ENCODE measurements at regions not wholly inside any gene's neighbourhood (a gene's known extent, or its start where the extent isn't known, plus 50 kb on each side); places are given as distances from the start of the nearest gene placed in this dataset.
"Not testable (repeated sequence)": the region's sequence is repeated elsewhere in the genome, so short reads cannot be mapped to it uniquely, and the experiment has no call there.

- Histone ChIP-seq H3K36me3 (no peaks in the 10 kb centered on the region), H3K4me1 (no peaks in the 10 kb centered on the region), H3K27ac (no peak overlapping the region), H3K27me3 (no peaks in the 10 kb centered on the region), H3K4me3 (no peak overlapping the region), H3K9me3 (no peaks in the 10 kb centered on the region)
- TF ChIP-seq, protein P1, sequence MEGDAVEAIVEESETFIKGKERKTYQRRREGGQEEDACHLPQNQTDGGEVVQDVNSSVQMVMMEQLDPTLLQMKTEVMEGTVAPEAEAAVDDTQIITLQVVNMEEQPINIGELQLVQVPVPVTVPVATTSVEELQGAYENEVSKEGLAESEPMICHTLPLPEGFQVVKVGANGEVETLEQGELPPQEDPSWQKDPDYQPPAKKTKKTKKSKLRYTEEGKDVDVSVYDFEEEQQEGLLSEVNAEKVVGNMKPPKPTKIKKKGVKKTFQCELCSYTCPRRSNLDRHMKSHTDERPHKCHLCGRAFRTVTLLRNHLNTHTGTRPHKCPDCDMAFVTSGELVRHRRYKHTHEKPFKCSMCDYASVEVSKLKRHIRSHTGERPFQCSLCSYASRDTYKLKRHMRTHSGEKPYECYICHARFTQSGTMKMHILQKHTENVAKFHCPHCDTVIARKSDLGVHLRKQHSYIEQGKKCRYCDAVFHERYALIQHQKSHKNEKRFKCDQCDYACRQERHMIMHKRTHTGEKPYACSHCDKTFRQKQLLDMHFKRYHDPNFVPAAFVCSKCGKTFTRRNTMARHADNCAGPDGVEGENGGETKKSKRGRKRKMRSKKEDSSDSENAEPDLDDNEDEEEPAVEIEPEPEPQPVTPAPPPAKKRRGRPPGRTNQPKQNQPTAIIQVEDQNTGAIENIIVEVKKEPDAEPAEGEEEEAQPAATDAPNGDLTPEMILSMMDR (IDR thresholded peaks at IDR 0.05) = no peak
- TF ChIP-seq POLR2A (IDR thresholded peaks at IDR 0.05) (no peak), POLR2AphosphoS5 (IDR thresholded peaks at IDR 0.05; ENCODE audit: insufficient read depth in 1 of 2, low read depth in 1 of 2) (no peak)
- intact Hi-C loops (cut with DNase I) = no loop called here
- no peak for DNase-seq (ENCODE audit: extremely low spot score in 2 of 2)
These were observed 289.1 kb upstream of the EYS start for GRCh38 chr6:65996096-65996495.

- Histone ChIP-seq H3K4me1 (no peaks in the 10 kb centered on the region), H3K27ac (no peak overlapping the region), H3K9me3 (no peaks in the 10 kb centered on the region), H3K36me3 (no peaks in the 10 kb centered on the region), H3K4me3 (no peak overlapping the region), H3K27me3 (no peaks in the 10 kb centered on the region)
- DNase-seq (ENCODE audit: extremely low spot score in 2 of 2) = no peak
- intact Hi-C loops (cut with DNase I) = no loop called here
- TF ChIP-seq, protein P1 (IDR thresholded peaks at IDR 0.05) = no peak
- no peak for TF ChIP-seq POLR2A (IDR thresholded peaks at IDR 0.05)
These were observed 282.6 kb upstream of the EYS start for GRCh38 chr6:65989676-65990075.

DNA sequence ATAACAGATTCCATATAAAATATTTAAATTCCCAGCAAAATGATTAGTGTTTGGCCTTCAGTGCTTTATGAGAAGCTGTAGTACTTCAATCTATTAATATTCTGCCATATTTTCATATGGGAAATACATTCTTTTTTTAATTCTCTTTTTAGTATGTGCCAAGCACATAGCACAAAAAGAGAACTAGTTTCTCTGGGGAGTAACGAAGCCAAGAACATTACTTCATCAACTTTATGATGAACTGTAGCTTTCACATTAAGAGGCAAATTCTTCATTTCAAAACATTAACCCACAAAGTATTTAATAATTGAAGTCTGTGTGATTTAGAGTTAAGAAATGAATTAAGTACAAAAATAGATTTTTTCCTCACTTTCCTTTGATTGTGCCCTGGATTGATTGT, 281.0 kb upstream of the EYS start:
- no peak for DNase-seq (ENCODE audit: extremely low spot score in 2 of 2)
- Histone ChIP-seq H3K27me3 (no peaks in the 10 kb centered on the region), H3K27ac (no peak overlapping the region), H3K4me3 (no peak overlapping the region), H3K36me3 (no peaks in the 10 kb centered on the region), H3K4me1 (no peaks in the 10 kb centered on the region), H3K9me3 (no peaks in the 10 kb centered on the region)
- TF ChIP-seq, protein P1 (IDR thresholded peaks at IDR 0.05) = no peak
- TF ChIP-seq POLR2A (IDR thresholded peaks at IDR 0.05) = no peak
- TF ChIP-seq POLR2AphosphoS5 (IDR thresholded peaks at IDR 0.05; ENCODE audit: insufficient read depth in 1 of 2, low read depth in 1 of 2) = no peak
- intact Hi-C loops (cut with DNase I) = no loop called here

DNA sequence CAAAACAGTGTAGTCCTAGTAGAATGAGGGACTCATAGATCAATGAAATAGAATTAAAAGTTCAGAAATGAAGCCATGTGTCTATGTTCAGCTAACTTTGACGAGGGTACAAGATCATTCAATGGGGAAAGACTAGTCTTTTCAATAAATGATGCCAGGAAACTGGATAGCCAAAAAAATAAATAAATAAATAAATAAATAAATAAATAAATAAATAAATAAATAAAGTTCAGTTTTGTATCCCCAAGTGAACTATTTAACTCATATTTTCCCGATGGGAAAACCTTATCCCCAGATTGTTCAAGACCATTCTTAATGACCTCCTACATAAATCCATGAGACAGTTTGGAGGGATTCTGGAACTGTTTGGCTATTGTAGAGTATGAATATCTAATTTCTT, 277.1 kb upstream of the EYS start:
- intact Hi-C loops (cut with DNase I) = no loop called here
- no peaks in the 10 kb centered on the region for H3K27me3 ChIP-seq
- no peaks in the 10 kb centered on the region for H3K36me3 ChIP-seq
- H3K9me3 ChIP-seq = no peaks in the 10 kb centered on the region
- H3K4me3 ChIP-seq = no peak overlapping the region
- no peak for DNase-seq (ENCODE audit: extremely low spot score in 2 of 2)
- TF ChIP-seq, protein P1 (IDR thresholded peaks at IDR 0.05) = no peak
- TF ChIP-seq POLR2A (IDR thresholded peaks at IDR 0.05) = no peak
- TF ChIP-seq POLR2AphosphoS5 (IDR thresholded peaks at IDR 0.05; ENCODE audit: insufficient read depth in 1 of 2, low read depth in 1 of 2) = no peak
- no peak overlapping the region for H3K27ac ChIP-seq
- no peaks in the 10 kb centered on the region for H3K4me1 ChIP-seq

DNA sequence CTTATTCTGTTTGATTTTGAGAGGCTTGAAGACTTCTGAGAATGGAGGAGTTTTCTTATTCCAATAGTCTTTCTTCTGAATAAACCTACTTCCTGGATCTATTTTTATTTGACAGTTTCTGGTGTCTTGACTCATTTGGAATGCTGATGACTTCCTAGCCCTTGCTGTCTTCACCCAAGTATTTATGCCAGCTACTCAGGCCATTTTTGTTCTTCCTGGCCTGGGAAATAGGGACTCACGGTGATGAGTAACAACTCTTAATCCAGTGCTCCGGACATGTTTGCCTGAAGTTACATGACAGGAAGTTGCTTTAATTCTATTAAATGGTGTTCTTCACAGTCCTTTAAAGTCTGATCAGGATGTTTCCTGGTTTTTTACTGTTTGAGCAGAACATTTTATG, 272.1 kb upstream of the EYS start:
- H3K27ac ChIP-seq = no peak overlapping the region
- H3K9me3 ChIP-seq = no peaks in the 10 kb centered on the region
- TF ChIP-seq POLR2A (IDR thresholded peaks at IDR 0.05) = no peak
- no peaks in the 10 kb centered on the region for H3K27me3 ChIP-seq
- no peaks in the 10 kb centered on the region for H3K4me1 ChIP-seq
- H3K4me3 ChIP-seq = no peak overlapping the region
- intact Hi-C loops (cut with DNase I) = no loop called here
- H3K36me3 ChIP-seq = no peaks in the 10 kb centered on the region
- DNase-seq (ENCODE audit: extremely low spot score in 2 of 2) = no peak

DNA sequence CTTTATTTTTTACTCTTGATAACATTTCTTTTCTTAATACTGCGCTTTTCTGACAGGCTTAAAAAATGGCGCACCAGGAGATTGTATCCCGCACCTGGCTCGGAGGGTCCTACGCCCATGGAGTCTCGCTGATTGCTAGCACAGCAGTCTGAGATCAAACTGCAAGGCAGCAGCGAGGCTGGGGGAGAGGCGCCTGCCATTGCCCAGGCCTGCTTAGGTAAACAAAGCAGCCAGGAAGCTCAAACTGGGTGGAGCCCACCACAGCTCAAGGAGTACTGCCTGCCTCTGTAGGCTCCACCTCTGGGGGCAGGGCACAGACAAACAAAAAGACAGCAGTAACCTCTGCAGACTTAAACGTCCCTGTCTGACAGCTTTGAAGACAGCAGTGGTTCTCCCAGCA, 264.2 kb upstream of the EYS start:
- H3K27ac ChIP-seq; DNase-seq (ENCODE audit: extremely low spot score in 2 of 2); H3K27me3 ChIP-seq; H3K4me1 ChIP-seq; H3K36me3 ChIP-seq; intact Hi-C loops (cut with DNase I); H3K4me3 ChIP-seq; H3K9me3 ChIP-seq: not testable (repeated sequence)

Measured in vagina (tissue), 2 donors.